Loucy (cell line): ENCODE measurements at regions not wholly inside any gene's neighbourhood (a gene's known extent, or its start where the extent isn't known, plus 50 kb on each side); places are given as distances from the start of the nearest gene placed in this dataset.

Experiments
- H2AFZ ChIP-seq: fragments of 200-600 bp; sonication (generic); 2 replicates; pipeline ENCODE4 v1.6.0; 2016; ENCODE audit warnings: antibody characterized with exemption, mild to moderate bottlenecking, low read length, moderate library complexity
- H3F3A ChIP-seq: fragments of 200-600 bp; 2 replicates; pipeline ENCODE4 v1.6.0; 2016; ENCODE audit warnings: antibody characterized with exemption, low read depth, mild to moderate bottlenecking
- H3K27me3 ChIP-seq: fragments of 200-600 bp; sonication (generic); 2 replicates; pipeline ENCODE4 v1.6.1; 2014; ENCODE audit warnings: low read length, mild to moderate bottlenecking; ENCODE audit not compliant: insufficient read depth, poor library complexity, severe bottlenecking
- H3K36me3 ChIP-seq: fragments of 200-600 bp; sonication (generic); 2 replicates; pipeline ENCODE4 v1.6.1; 2016; ENCODE audit warnings: low read length; ENCODE audit not compliant: insufficient read depth
- H3K4me1 ChIP-seq: fragments of 200-600 bp; sonication (generic); 2 replicates; pipeline ENCODE4 v1.5.1; 2014; ENCODE audit warnings: low read length, mild to moderate bottlenecking; ENCODE audit not compliant: insufficient read depth, poor library complexity, severe bottlenecking
- H3K4me2 ChIP-seq: fragments of 200-600 bp; sonication (generic); 2 replicates; pipeline ENCODE4 v1.6.0; 2014; ENCODE audit warnings: antibody characterized with exemption, low read length, low read depth, mild to moderate bottlenecking; ENCODE audit not compliant: poor library complexity, severe bottlenecking
- H3K4me3 ChIP-seq: fragments of 200-600 bp; sonication (generic); 2 replicates; pipeline ENCODE4 v1.5.1; 2014; ENCODE audit warnings: low read length, mild to moderate bottlenecking, mixed read lengths; ENCODE audit not compliant: poor library complexity, severe bottlenecking
- H3K79me2 ChIP-seq: fragments of 200-600 bp; sonication (generic); 2 replicates; pipeline ENCODE4 v1.6.1; 2014; ENCODE audit warnings: low read length; ENCODE audit not compliant: insufficient read depth
- H3K9ac ChIP-seq: fragments of 200-600 bp; sonication (generic); 2 replicates; pipeline ENCODE4 v1.6.0; 2014; ENCODE audit warnings: mild to moderate bottlenecking, low read depth, low read length, moderate library complexity; ENCODE audit not compliant: poor library complexity, severe bottlenecking
- H3K9me2 ChIP-seq: fragments of 200-600 bp; sonication (generic); replicated peaks from 2 replicates; pipeline ENCODE4 v1.6.1; 2016; ENCODE audit warnings: low read depth, low read length, mixed read lengths
- H3K9me3 ChIP-seq: fragments of 200-600 bp; sonication (generic); 2 replicates; pipeline ENCODE4 v1.6.1; 2014; ENCODE audit warnings: mild to moderate bottlenecking, antibody characterized with exemption, low read length, low read depth; ENCODE audit not compliant: insufficient read depth
- H4K20me1 ChIP-seq: fragments of 200-600 bp; sonication (generic); 2 replicates; pipeline ENCODE4 v1.6.0; 2014; ENCODE audit warnings: antibody characterized with exemption, low read length, mild to moderate bottlenecking; ENCODE audit not compliant: insufficient read depth, poor library complexity, severe bottlenecking
- EZH2phosphoT487 ChIP-seq: fragments of 200-600 bp; IDR thresholded peaks from 2 replicates; pipeline ENCODE4 v1.6.1; 2018; ENCODE audit warnings: antibody characterized with exemption, mild to moderate bottlenecking, moderate library complexity, borderline replicate concordance
- TF ChIP-seq, protein P1 (sequence below): fragments of 200-600 bp; sonication (generic); conservative IDR thresholded peaks from 2 replicates; pipeline ENCODE4 v1.5.1; 2014; ENCODE audit warnings: mild to moderate bottlenecking, antibody characterized with exemption, low read length

GRCh38 chr16:63516394-63516793 lies 1480.2 kb upstream of the CDH8 start:
- Histone ChIP-seq H4K20me1 (no peaks in the 10 kb centered on the region), H3K4me2 (no peak overlapping the region), H3K36me3 (no peaks in the 10 kb centered on the region)

GRCh38 chr16:63512910-63513309 lies 1476.7 kb upstream of the CDH8 start:
- Histone ChIP-seq H3K27me3 (no peaks in the 10 kb centered on the region), H4K20me1 (no peaks in the 10 kb centered on the region)

More at GRCh38 chr16:63516394-63516793, 1480.2 kb upstream of the CDH8 start:
- Histone ChIP-seq H3K9me2 (no peaks in the 10 kb centered on the region), H3K27me3 (no peaks in the 10 kb centered on the region), H3K4me3 (no peak overlapping the region), H3K9ac (no peak overlapping the region), H3K4me1 (no peaks in the 10 kb centered on the region), H3F3A (no peaks in the 10 kb centered on the region), H2AFZ (no peak overlapping the region), H3K9me3 (no peaks in the 10 kb centered on the region), H3K79me2 (no peaks in the 10 kb centered on the region)
- TF ChIP-seq EZH2phosphoT487, result no peak
- TF ChIP-seq, protein P1, sequence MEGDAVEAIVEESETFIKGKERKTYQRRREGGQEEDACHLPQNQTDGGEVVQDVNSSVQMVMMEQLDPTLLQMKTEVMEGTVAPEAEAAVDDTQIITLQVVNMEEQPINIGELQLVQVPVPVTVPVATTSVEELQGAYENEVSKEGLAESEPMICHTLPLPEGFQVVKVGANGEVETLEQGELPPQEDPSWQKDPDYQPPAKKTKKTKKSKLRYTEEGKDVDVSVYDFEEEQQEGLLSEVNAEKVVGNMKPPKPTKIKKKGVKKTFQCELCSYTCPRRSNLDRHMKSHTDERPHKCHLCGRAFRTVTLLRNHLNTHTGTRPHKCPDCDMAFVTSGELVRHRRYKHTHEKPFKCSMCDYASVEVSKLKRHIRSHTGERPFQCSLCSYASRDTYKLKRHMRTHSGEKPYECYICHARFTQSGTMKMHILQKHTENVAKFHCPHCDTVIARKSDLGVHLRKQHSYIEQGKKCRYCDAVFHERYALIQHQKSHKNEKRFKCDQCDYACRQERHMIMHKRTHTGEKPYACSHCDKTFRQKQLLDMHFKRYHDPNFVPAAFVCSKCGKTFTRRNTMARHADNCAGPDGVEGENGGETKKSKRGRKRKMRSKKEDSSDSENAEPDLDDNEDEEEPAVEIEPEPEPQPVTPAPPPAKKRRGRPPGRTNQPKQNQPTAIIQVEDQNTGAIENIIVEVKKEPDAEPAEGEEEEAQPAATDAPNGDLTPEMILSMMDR, result no peak

DNA sequence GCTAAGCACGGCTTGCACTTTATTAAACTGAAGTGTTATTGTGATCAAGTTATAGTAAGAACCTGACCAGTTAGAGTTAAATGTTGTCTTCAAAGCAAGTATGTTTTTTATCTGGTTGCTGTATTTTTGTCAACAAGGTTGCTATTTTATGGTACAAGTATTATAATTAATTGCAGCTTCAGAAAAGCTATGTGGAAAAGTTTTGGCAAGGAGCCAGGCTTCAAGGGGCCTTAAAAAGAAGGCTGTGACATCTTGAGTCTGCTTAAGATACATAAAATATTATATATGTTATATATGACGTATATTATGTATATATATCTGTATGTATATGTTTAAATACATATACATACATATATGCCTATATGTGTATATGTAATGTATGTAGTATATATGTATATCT lies 1461.2 kb upstream of the CDH8 start:
- no peak overlapping the region for H3K4me3 ChIP-seq
- no peaks in the 10 kb centered on the region for H3K9me3 ChIP-seq
- H4K20me1 ChIP-seq, result no peaks in the 10 kb centered on the region
- no peaks in the 10 kb centered on the region for H3K27me3 ChIP-seq
- TF ChIP-seq, protein P1, result no peak
- no peak for TF ChIP-seq EZH2phosphoT487
- H2AFZ ChIP-seq, result no peak overlapping the region
- no peak overlapping the region for H3K4me2 ChIP-seq
- H3K9ac ChIP-seq, result no peak overlapping the region
- no peaks in the 10 kb centered on the region for H3K36me3 ChIP-seq
- H3K9me2 ChIP-seq, result no peaks in the 10 kb centered on the region
- no peaks in the 10 kb centered on the region for H3K79me2 ChIP-seq
- H3K4me1 ChIP-seq, result no peaks in the 10 kb centered on the region
- no peaks in the 10 kb centered on the region for H3F3A ChIP-seq

More at GRCh38 chr16:63512910-63513309, 1476.7 kb upstream of the CDH8 start:
- Histone ChIP-seq H2AFZ (no peak overlapping the region), H3K9me3 (no peaks in the 10 kb centered on the region), H3K4me1 (no peaks in the 10 kb centered on the region), H3F3A (no peaks in the 10 kb centered on the region), H3K4me3 (no peak overlapping the region), H3K9me2 (no peaks in the 10 kb centered on the region), H3K36me3 (no peaks in the 10 kb centered on the region), H3K79me2 (no peaks in the 10 kb centered on the region), H3K4me2 (no peak overlapping the region), H3K9ac (no peak overlapping the region)
- TF ChIP-seq, protein P1, result no peak
- no peak for TF ChIP-seq EZH2phosphoT487
